ENCODE measurements at regions not wholly inside any gene's neighbourhood (a gene's known extent, or its start where the extent isn't known, plus 50 kb on each side); places are given as distances from the start of the nearest gene placed in this dataset.

DNA sequence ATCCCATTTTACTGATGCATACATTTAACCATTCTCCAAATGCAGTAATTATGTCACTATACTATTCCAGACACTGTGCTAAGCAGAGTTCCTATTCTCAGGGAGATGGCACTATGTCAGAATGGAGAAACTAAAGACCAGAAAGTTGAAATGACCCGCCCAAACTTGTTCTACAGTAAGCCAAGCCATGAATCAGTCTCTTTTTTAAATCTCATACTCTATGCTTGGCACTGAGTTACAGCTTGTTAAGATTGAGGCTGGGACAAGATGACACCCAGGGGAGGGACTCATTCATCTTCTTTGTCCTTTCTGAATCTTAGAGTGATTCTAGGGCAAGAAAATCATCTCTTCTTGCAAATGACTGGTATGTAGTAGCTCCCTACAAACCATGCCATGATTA, 247.0 kb upstream of the CCL2 start:
- no peak overlapping the region for H3K4me3 ChIP-seq
- in situ Hi-C loops (cut with MboI; ENCODE audit: low pct_ligation_motif_present in 1 of 4, low pct_unique_long_range_greater_than_20kb in 1 of 4, low sequenced_read_pairs in 3 of 4) (no loop called here), intact Hi-C loops (cut with DNase I; ENCODE audit: low total_unique reads) (no loop called here)
- no peak for DNase-seq
- H3K9me3 ChIP-seq: no peaks in the 10 kb centered on the region
- no peaks in the 10 kb centered on the region for H3K36me3 ChIP-seq
- H3K27ac ChIP-seq: no peak overlapping the region
- H3K27me3 ChIP-seq: peaks cover 9% of the 10 kb centered on the region
- no peaks in the 10 kb centered on the region for H3K4me1 ChIP-seq
- 60 to 63% methylated on average over 1 of the region's 1 CpG for WGBS, 2 donors (ENCODE audit: low coverage in 1 of 2)
- TF ChIP-seq, protein P1, sequence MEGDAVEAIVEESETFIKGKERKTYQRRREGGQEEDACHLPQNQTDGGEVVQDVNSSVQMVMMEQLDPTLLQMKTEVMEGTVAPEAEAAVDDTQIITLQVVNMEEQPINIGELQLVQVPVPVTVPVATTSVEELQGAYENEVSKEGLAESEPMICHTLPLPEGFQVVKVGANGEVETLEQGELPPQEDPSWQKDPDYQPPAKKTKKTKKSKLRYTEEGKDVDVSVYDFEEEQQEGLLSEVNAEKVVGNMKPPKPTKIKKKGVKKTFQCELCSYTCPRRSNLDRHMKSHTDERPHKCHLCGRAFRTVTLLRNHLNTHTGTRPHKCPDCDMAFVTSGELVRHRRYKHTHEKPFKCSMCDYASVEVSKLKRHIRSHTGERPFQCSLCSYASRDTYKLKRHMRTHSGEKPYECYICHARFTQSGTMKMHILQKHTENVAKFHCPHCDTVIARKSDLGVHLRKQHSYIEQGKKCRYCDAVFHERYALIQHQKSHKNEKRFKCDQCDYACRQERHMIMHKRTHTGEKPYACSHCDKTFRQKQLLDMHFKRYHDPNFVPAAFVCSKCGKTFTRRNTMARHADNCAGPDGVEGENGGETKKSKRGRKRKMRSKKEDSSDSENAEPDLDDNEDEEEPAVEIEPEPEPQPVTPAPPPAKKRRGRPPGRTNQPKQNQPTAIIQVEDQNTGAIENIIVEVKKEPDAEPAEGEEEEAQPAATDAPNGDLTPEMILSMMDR (IDR thresholded peaks at IDR 0.05): no peak
- no peak for TF ChIP-seq POLR2A (IDR thresholded peaks at IDR 0.05)
- no peak for TF ChIP-seq EP300 (IDR thresholded peaks at IDR 0.05; ENCODE audit: low read depth)
- TF ChIP-seq POLR2AphosphoS5 (IDR thresholded peaks at IDR 0.05): no peak

- in situ Hi-C loops (cut with MboI; ENCODE audit: low pct_ligation_motif_present in 1 of 4, low pct_unique_long_range_greater_than_20kb in 1 of 4, low sequenced_read_pairs in 3 of 4) (no loop called here), intact Hi-C loops (cut with DNase I; ENCODE audit: low total_unique reads) (no loop called here)
- peaks cover 9% of the 10 kb centered on the region for H3K27me3 ChIP-seq
- DNase-seq: no peak
- WGBS, 2 donors (ENCODE audit: low coverage in 1 of 2): 78% methylated on average over 5 of the region's 5 CpGs; no CpG with 5 or more reads in 1 of the 2 donors
- TF ChIP-seq POLR2A (IDR thresholded peaks at IDR 0.05) (no peak), POLR2AphosphoS5 (IDR thresholded peaks at IDR 0.05) (no peak), EP300 (IDR thresholded peaks at IDR 0.05; ENCODE audit: low read depth) (no peak)
- TF ChIP-seq, protein P1 (IDR thresholded peaks at IDR 0.05): no peak
- H3K27ac ChIP-seq: no peak overlapping the region
- H3K36me3 ChIP-seq: no peaks in the 10 kb centered on the region
- no peaks in the 10 kb centered on the region for H3K4me1 ChIP-seq
- no peaks in the 10 kb centered on the region for H3K9me3 ChIP-seq
- H3K4me3 ChIP-seq: no peak overlapping the region
Observed at GRCh38 chr17:34009912-34010311, 245.2 kb upstream of the CCL2 start.

DNA sequence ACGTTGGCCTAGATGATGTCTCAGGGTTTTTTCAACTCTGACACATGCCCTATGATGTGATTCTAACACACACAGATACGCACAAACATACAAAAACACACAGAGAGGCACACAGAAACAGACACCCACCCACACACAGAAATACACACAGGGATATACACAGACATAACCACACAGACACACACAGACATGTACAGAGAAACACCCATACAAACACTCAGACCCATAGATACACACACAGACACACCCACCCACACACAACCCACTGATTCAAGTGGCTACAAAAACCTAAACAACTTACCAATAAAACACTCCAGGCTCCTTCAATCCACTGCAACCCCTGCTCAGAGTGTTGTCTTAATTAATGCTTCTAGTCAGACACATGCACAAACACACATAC, 244.6 kb upstream of the CCL2 start:
- DNase-seq: no peak
- Histone ChIP-seq H3K9me3 (no peaks in the 10 kb centered on the region), H3K36me3 (no peaks in the 10 kb centered on the region), H3K4me3 (no peak overlapping the region), H3K27ac (no peak overlapping the region), H3K27me3 (peaks cover 9% of the 10 kb centered on the region), H3K4me1 (no peaks in the 10 kb centered on the region)
- intact Hi-C loops (cut with DNase I; ENCODE audit: low total_unique reads): no loop called here
- WGBS, 2 donors (ENCODE audit: low coverage in 1 of 2): 69% methylated on average over 2 of the region's 2 CpGs; no CpG with 5 or more reads in 1 of the 2 donors
- in situ Hi-C loops (cut with MboI; ENCODE audit: low pct_ligation_motif_present in 1 of 4, low pct_unique_long_range_greater_than_20kb in 1 of 4, low sequenced_read_pairs in 3 of 4): no loop called here
- TF ChIP-seq EP300 (IDR thresholded peaks at IDR 0.05; ENCODE audit: low read depth) (no peak), POLR2AphosphoS5 (IDR thresholded peaks at IDR 0.05) (no peak), POLR2A (IDR thresholded peaks at IDR 0.05) (no peak)
- TF ChIP-seq, protein P1 (IDR thresholded peaks at IDR 0.05): no peak

- intact Hi-C loops (cut with DNase I; ENCODE audit: low total_unique reads): no loop called here
- H3K4me1 ChIP-seq: no peaks in the 10 kb centered on the region
- TF ChIP-seq POLR2A (IDR thresholded peaks at IDR 0.05) (no peak), POLR2AphosphoS5 (IDR thresholded peaks at IDR 0.05) (no peak), EP300 (IDR thresholded peaks at IDR 0.05; ENCODE audit: low read depth) (no peak)
- TF ChIP-seq, protein P1 (IDR thresholded peaks at IDR 0.05): no peak
- peaks cover 9% of the 10 kb centered on the region for H3K27me3 ChIP-seq
- WGBS, 2 donors (ENCODE audit: low coverage in 1 of 2): 50 to 71% methylated on average over 2 to 3 of the region's 3 CpGs
- no peaks in the 10 kb centered on the region for H3K36me3 ChIP-seq
- H3K27ac ChIP-seq: no peak overlapping the region
- H3K4me3 ChIP-seq: no peak overlapping the region
- no peaks in the 10 kb centered on the region for H3K9me3 ChIP-seq
- no peak for DNase-seq
- in situ Hi-C loops (cut with MboI; ENCODE audit: low pct_ligation_motif_present in 1 of 4, low pct_unique_long_range_greater_than_20kb in 1 of 4, low sequenced_read_pairs in 3 of 4): no loop called here
Observed at GRCh38 chr17:34011599-34011998, 243.5 kb upstream of the CCL2 start.

All from transverse colon (tissue), 4 donors.